HL-60 (cell line): ENCODE measurements at regions not wholly inside any gene's neighbourhood (a gene's known extent, or its start where the extent isn't known, plus 50 kb on each side); places are given as distances from the start of the nearest gene placed in this dataset.

Source experiments
- GABPA ChIP-seq: IDR thresholded peaks from 2 replicates; pipeline ENCODE4 v1.6.1; 2012; ENCODE audit warnings: low read depth
- POLR2AphosphoS5 ChIP-seq: IDR thresholded peaks from 2 replicates; pipeline ENCODE4 v1.6.1; 2012; ENCODE audit warnings: low read depth
- SPI1 ChIP-seq: IDR thresholded peaks from 2 replicates; pipeline ENCODE4 v1.6.1; 2012; ENCODE audit warnings: low read depth, mild to moderate bottlenecking, borderline replicate concordance
- TF ChIP-seq, protein P1 (sequence below): IDR thresholded peaks from one replicate; pipeline ENCODE4 v1.5.1; 2011; ENCODE audit warnings: low read length, control low read depth, inconsistent platforms; ENCODE audit not compliant: insufficient read depth
- TF ChIP-seq, protein P2 (sequence below): IDR thresholded peaks from 2 replicates; pipeline ENCODE4 v1.6.1; 2012; ENCODE audit warnings: low read depth; ENCODE audit not compliant: insufficient replicate concordance

DNA sequence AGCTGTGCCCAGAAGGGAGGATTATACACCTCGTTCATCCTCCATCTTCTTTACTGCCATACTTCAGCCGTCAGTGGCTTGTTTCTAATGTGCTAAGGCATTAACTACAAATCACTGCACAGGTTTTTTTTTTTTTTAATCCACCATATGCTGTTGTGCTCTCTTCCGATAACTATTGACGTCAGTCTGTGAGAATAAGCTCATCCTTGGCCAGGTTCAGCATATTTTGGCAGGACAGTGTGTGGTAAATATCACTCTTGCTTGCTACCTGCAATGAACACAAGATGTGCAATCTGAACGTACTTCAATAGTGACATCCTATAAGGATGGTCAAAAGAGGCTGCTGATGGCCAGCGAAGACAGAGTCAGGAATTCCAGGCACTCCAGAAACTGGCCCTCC, 2030.7 kb upstream of the PCDH20 start:
- TF ChIP-seq POLR2AphosphoS5: no peak
- TF ChIP-seq, protein P1, sequence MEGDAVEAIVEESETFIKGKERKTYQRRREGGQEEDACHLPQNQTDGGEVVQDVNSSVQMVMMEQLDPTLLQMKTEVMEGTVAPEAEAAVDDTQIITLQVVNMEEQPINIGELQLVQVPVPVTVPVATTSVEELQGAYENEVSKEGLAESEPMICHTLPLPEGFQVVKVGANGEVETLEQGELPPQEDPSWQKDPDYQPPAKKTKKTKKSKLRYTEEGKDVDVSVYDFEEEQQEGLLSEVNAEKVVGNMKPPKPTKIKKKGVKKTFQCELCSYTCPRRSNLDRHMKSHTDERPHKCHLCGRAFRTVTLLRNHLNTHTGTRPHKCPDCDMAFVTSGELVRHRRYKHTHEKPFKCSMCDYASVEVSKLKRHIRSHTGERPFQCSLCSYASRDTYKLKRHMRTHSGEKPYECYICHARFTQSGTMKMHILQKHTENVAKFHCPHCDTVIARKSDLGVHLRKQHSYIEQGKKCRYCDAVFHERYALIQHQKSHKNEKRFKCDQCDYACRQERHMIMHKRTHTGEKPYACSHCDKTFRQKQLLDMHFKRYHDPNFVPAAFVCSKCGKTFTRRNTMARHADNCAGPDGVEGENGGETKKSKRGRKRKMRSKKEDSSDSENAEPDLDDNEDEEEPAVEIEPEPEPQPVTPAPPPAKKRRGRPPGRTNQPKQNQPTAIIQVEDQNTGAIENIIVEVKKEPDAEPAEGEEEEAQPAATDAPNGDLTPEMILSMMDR: no peak
- TF ChIP-seq GABPA: no peak
- TF ChIP-seq, protein P2, sequence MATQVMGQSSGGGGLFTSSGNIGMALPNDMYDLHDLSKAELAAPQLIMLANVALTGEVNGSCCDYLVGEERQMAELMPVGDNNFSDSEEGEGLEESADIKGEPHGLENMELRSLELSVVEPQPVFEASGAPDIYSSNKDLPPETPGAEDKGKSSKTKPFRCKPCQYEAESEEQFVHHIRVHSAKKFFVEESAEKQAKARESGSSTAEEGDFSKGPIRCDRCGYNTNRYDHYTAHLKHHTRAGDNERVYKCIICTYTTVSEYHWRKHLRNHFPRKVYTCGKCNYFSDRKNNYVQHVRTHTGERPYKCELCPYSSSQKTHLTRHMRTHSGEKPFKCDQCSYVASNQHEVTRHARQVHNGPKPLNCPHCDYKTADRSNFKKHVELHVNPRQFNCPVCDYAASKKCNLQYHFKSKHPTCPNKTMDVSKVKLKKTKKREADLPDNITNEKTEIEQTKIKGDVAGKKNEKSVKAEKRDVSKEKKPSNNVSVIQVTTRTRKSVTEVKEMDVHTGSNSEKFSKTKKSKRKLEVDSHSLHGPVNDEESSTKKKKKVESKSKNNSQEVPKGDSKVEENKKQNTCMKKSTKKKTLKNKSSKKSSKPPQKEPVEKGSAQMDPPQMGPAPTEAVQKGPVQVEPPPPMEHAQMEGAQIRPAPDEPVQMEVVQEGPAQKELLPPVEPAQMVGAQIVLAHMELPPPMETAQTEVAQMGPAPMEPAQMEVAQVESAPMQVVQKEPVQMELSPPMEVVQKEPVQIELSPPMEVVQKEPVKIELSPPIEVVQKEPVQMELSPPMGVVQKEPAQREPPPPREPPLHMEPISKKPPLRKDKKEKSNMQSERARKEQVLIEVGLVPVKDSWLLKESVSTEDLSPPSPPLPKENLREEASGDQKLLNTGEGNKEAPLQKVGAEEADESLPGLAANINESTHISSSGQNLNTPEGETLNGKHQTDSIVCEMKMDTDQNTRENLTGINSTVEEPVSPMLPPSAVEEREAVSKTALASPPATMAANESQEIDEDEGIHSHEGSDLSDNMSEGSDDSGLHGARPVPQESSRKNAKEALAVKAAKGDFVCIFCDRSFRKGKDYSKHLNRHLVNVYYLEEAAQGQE: no peak
- TF ChIP-seq SPI1: no peak
